ENCODE measurements at regions not wholly inside any gene's neighbourhood (a gene's known extent, or its start where the extent isn't known, plus 50 kb on each side); places are given as distances from the start of the nearest gene placed in this dataset.

GRCh38 chr15:85947021-85947420 is 132.7 kb upstream of the AGBL1 start:
- Mint-ChIP-seq H3K9me3 (no peaks in the 10 kb centered on the region), H3K4me1 (no peaks in the 10 kb centered on the region), H3K27me3 (ENCODE audit: low read depth, poor library complexity) (peaks cover 21% of the 10 kb centered on the region), H3K27ac (no peak overlapping the region), H3K36me3 (ENCODE audit: low read depth) (no peaks in the 10 kb centered on the region), H3K4me3 (no peak overlapping the region)
- no peak for DNase-seq
- TF ChIP-seq CTCF (IDR thresholded peaks at IDR 0.05): no peak

GRCh38 chr15:85947936-85948335 is 131.7 kb upstream of the AGBL1 start:
- peaks cover 19% of the 10 kb centered on the region for H3K27me3 Mint-ChIP-seq (ENCODE audit: low read depth, poor library complexity)
- H3K4me3 Mint-ChIP-seq: no peak overlapping the region
- H3K9me3 Mint-ChIP-seq: no peaks in the 10 kb centered on the region
- H3K4me1 Mint-ChIP-seq: no peaks in the 10 kb centered on the region
- no peaks in the 10 kb centered on the region for H3K36me3 Mint-ChIP-seq (ENCODE audit: low read depth)
- no peak for DNase-seq
- TF ChIP-seq CTCF (IDR thresholded peaks at IDR 0.05): no peak
- no peak overlapping the region for H3K27ac Mint-ChIP-seq

- TF ChIP-seq CTCF (IDR thresholded peaks at IDR 0.05): no peak
- Mint-ChIP-seq H3K27ac (no peak overlapping the region), H3K9me3 (no peaks in the 10 kb centered on the region), H3K4me3 (no peak overlapping the region), H3K27me3 (ENCODE audit: low read depth, poor library complexity) (peaks cover 16% of the 10 kb centered on the region), H3K36me3 (ENCODE audit: low read depth) (no peaks in the 10 kb centered on the region), H3K4me1 (no peaks in the 10 kb centered on the region)
- DNase-seq: no peak
Observed at GRCh38 chr15:85950101-85950500, 129.6 kb upstream of the AGBL1 start.

- DNase-seq: no peak
- Mint-ChIP-seq H3K36me3 (ENCODE audit: low read depth) (no peaks in the 10 kb centered on the region), H3K9me3 (peaks cover 12% of the 10 kb centered on the region), H3K27me3 (ENCODE audit: low read depth, poor library complexity) (peaks cover 8% of the 10 kb centered on the region), H3K4me3 (no peak overlapping the region), H3K4me1 (no peaks in the 10 kb centered on the region), H3K27ac (no peak overlapping the region)
- TF ChIP-seq CTCF (IDR thresholded peaks at IDR 0.05): no peak
Observed at GRCh38 chr15:85954586-85954985, 125.1 kb upstream of the AGBL1 start.

GRCh38 chr15:85955501-85956391 is 123.9 kb upstream of the AGBL1 start:
- H3K9me3 Mint-ChIP-seq: peaks cover 12% of the 10 kb centered on the region
- peaks cover 4% of the 10 kb centered on the region for H3K27me3 Mint-ChIP-seq (ENCODE audit: low read depth, poor library complexity)
- no peak overlapping the region for H3K4me3 Mint-ChIP-seq
- DNase-seq: no peak
- H3K4me1 Mint-ChIP-seq: no peaks in the 10 kb centered on the region
- H3K36me3 Mint-ChIP-seq (ENCODE audit: low read depth): no peaks in the 10 kb centered on the region
- no peak for TF ChIP-seq CTCF (IDR thresholded peaks at IDR 0.05)
- no peak overlapping the region for H3K27ac Mint-ChIP-seq
